NCI-H1105 (cell line): ENCODE measurements at regions not wholly inside any gene's neighbourhood (a gene's known extent, or its start where the extent isn't known, plus 50 kb on each side); places are given as distances from the start of the nearest gene placed in this dataset.
"Not testable (repeated sequence)": the region's sequence is repeated elsewhere in the genome, so short reads cannot be mapped to it uniquely, and the experiment has no call there.

Experiments used
- DNase-seq: peaks from one replicate; lab custom pipeline; 2025; lab: John Stamatoyannopoulos, UW

GRCh38 chr2:192657362-192657761, 462.6 kb upstream of the TMEFF2 start:
- no peak for DNase-seq

- no peak for DNase-seq
Observed at GRCh38 chr2:192655916-192656315, 461.2 kb upstream of the TMEFF2 start.

- DNase-seq, result no peak
Observed at GRCh38 chr2:192645811-192646598, 451.3 kb upstream of the TMEFF2 start.

GRCh38 chr2:192634557-192634956, 439.8 kb upstream of the TMEFF2 start:
- no peak for DNase-seq

- no peak for DNase-seq
Observed at GRCh38 chr2:192628017-192628416, 433.3 kb upstream of the TMEFF2 start.

- no peak for DNase-seq
Observed at GRCh38 chr2:192615105-192615504, 420.4 kb upstream of the TMEFF2 start.

- DNase-seq, result no peak
Observed at GRCh38 chr2:192604295-192604694, 409.6 kb upstream of the TMEFF2 start.

GRCh38 chr2:192598649-192599048, 403.9 kb upstream of the TMEFF2 start:
- not testable (repeated sequence) for DNase-seq

GRCh38 chr2:192593561-192593960, 398.8 kb upstream of the TMEFF2 start:
- DNase-seq, result no peak

- DNase-seq, result no peak
Observed at GRCh38 chr2:192591617-192592016, 396.9 kb upstream of the TMEFF2 start.

- no peak for DNase-seq
Observed at GRCh38 chr2:192585418-192585817, 390.7 kb upstream of the TMEFF2 start.

- DNase-seq, result no peak
Observed at GRCh38 chr2:192584976-192585375, 390.2 kb upstream of the TMEFF2 start.

- DNase-seq, result no peak
Observed at GRCh38 chr2:192579965-192580700, 385.4 kb upstream of the TMEFF2 start.

- DNase-seq, result no peak
Observed at GRCh38 chr2:192578780-192579179, 384.0 kb upstream of the TMEFF2 start.

- DNase-seq, result no peak
Observed at GRCh38 chr2:192577706-192578105, 383.0 kb upstream of the TMEFF2 start.

GRCh38 chr2:192574552-192574951, 379.8 kb upstream of the TMEFF2 start:
- no peak for DNase-seq

GRCh38 chr2:192571636-192572035, 376.9 kb upstream of the TMEFF2 start:
- DNase-seq, result no peak

- DNase-seq, result no peak
Observed at GRCh38 chr2:192570788-192571187, 376.1 kb upstream of the TMEFF2 start.

GRCh38 chr2:192566863-192567262, 372.1 kb upstream of the TMEFF2 start:
- DNase-seq, result no peak

GRCh38 chr2:192560326-192560725, 365.6 kb upstream of the TMEFF2 start:
- DNase-seq, result no peak

- DNase-seq, result no peak
Observed at GRCh38 chr2:192559587-192559986, 364.9 kb upstream of the TMEFF2 start.

GRCh38 chr2:192558637-192559036, 363.9 kb upstream of the TMEFF2 start:
- no peak for DNase-seq

GRCh38 chr2:192555740-192556139, 361.0 kb upstream of the TMEFF2 start:
- no peak for DNase-seq
